GM12873 (cell line): ENCODE measurements at regions not wholly inside any gene's neighbourhood (a gene's known extent, or its start where the extent isn't known, plus 50 kb on each side); places are given as distances from the start of the nearest gene placed in this dataset.

Experiments
- TF ChIP-seq, protein P1 (sequence below): IDR thresholded peaks from 2 replicates; pipeline ENCODE4 v1.5.1; 2012; ENCODE audit warnings: low read depth, mild to moderate bottlenecking, moderate library complexity, low read length, control low read depth; ENCODE audit not compliant: insufficient read depth; ENCODE audit errors: missing control alignments

DNA sequence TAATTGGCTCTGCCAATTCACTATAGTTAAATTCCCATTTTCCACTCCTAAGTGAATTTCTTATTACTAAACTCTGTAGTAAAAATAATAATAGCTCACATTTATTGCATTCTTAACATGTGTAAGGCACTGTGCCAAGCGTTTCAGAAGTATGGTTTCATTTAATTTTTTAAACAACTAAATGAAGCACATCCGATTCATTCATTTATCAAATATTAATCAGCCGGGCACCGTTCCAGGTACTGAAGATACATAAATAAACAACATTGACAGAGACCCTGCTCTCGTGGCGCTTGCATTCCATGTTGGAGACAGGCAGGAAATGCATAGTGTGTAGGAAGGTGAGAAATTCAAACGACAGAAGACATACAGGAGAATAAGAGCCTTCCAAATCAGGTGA, 423.2 kb upstream of the JARID2 start:
- TF ChIP-seq, protein P1, sequence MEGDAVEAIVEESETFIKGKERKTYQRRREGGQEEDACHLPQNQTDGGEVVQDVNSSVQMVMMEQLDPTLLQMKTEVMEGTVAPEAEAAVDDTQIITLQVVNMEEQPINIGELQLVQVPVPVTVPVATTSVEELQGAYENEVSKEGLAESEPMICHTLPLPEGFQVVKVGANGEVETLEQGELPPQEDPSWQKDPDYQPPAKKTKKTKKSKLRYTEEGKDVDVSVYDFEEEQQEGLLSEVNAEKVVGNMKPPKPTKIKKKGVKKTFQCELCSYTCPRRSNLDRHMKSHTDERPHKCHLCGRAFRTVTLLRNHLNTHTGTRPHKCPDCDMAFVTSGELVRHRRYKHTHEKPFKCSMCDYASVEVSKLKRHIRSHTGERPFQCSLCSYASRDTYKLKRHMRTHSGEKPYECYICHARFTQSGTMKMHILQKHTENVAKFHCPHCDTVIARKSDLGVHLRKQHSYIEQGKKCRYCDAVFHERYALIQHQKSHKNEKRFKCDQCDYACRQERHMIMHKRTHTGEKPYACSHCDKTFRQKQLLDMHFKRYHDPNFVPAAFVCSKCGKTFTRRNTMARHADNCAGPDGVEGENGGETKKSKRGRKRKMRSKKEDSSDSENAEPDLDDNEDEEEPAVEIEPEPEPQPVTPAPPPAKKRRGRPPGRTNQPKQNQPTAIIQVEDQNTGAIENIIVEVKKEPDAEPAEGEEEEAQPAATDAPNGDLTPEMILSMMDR = no peak

DNA sequence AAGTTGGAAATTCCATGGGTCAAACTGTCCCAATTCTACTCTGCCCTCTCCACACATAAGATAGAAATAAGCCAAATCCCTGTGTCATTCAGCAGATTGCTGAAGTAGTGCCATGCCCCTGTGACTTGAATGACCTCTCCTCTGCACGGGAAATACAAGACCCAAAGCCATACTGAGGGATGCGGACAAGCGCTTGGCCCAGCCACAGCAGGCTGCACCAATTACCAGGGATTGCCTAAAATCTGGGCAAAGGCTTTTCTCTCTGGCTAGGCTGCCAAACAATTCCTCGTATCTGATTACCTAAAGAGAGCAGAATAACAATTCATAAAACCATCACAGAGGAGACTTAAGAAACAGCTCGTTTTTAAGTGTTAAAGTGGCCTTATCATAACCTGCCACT, 421.8 kb upstream of the JARID2 start:
- TF ChIP-seq, protein P1 = no peak

DNA sequence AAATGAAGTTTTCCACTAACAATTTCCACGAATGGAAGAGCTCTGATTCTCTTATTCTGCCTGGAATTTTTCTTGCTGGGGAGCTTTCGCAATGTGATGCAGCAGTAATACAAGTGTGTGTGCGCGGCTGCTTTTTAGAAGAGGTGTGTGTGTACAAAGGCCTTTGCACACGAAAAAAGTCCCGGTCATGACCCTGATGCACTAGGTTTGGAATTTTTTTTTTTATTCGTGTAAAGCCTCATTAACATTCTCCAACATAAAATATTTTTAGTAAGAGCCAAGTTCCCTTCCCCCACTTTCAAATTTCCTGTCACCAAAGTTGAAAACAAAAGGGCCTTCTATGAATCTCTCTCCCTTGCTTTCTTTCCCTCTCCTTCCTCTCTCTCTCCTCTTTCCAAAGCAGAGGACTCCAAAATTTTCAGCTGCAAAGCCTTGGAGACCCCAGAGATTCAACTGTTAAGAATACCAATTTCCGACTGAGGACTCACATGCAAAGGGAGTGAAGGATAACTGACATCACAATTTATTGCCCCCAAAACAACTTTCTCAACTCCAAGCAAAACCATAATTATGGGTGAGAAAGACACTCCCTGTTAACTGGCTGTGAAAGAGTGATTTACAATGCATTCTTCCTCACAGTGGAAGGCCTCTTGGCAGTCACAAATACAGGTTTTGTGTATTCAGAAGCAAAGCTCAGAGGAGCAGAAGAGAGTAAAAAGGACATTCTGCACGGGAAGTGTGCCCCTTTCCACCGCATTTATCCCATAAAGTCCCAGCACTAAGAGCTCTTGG, 421.2 kb upstream of the JARID2 start:
- TF ChIP-seq, protein P1 = no peak

DNA sequence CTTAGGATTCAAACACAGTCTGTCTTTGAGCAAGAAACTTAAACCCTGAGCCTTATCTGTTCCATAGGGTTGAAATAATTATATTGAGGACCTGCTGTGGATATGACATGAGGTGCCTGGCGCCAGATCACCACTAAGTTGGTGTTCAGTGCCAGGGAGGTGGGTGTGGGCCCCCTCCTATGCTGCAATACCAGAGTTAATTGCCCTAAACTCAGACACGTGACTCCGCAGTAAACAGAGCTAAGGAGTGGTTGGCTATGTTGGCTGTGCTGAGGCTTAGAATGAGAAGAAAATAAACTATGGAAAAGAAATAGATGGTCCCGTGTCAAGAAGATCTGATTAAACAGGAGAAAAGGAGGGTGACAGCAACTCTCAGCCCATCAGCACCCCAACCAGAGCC, 419.4 kb upstream of the JARID2 start:
- TF ChIP-seq, protein P1 = no peak

DNA sequence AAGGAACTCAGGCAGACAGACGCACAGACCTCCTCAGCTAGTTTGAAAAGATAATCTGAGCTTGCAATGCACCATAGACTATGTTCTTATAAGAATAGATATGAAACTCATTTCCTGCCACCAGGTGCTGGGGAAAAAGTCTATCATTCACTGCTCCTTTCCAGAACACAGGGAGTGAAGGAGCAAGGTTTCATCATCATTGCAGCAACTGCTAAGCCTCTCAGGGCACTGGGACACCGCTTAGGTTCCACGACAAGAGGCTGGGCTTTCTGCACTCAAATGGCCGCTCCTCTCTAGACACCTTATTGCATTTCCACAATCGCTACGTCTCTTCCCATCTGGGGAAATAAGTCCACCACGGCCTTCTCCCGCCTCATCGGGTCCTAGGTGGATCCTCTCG, 418.5 kb upstream of the JARID2 start:
- TF ChIP-seq, protein P1 = no peak

DNA sequence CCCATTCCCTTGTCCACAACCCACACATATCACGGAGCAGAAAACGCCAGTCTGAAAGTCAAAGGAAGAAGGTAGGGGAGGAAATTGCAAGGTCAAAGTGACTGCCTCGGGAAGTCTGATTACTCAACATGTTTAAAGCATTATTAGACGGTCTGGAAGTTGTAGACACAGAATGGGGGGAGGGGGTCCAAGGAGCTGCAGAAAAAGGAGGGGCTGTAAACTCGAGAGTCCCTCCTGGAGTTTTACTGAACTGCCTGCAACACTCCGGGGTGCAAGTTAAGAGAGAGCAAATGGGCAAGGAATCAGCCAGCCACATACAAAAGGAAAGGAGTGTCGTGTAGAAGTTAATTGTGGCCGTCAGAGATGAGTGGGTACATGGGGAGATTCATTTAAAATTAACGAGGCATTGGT, 417.7 kb upstream of the JARID2 start:
- TF ChIP-seq, protein P1 = no peak

DNA sequence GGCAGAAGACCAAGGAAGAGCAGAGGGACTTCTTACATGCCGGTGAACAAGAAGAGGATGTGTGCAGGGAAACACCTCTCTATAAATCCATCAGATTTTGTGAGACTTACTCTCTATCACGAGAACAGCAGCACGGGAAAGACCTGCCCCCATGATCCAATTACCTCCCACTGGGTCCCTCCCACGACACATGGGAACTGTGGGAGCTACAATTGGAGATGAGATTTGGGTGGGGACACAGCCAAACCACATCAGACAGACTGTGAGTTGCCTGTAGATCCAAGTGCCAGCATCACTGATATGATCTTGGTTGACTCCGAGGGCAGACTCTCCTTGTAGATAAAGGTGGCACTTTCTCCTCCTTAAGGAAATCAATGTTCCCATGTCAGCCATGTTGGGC, 414.8 kb upstream of the JARID2 start:
- TF ChIP-seq, protein P1 = no peak
